Adipocyte (in vitro differentiated cells): ENCODE measurements at regions not wholly inside any gene's neighbourhood (a gene's known extent, or its start where the extent isn't known, plus 50 kb on each side); places are given as distances from the start of the nearest gene placed in this dataset.
"Not testable (repeated sequence)": the region's sequence is repeated elsewhere in the genome, so short reads cannot be mapped to it uniquely, and the experiment has no call there.

Experiments used
- DNase-seq: peaks from one replicate; pipeline ENCODE4 v3.0.0-alpha.2; 2015; ENCODE audit warnings: low read depth
- H3K27me3 ChIP-seq: replicated peaks from 2 replicates; pipeline ENCODE4 v1.7.0; 2013; ENCODE audit warnings: mild to moderate bottlenecking, low read length, moderate library complexity; ENCODE audit not compliant: control insufficient read depth, insufficient read depth
- H3K36me3 ChIP-seq: 2 replicates; pipeline ENCODE4 v1.7.0; 2013; ENCODE audit warnings: low read length, mild to moderate bottlenecking, moderate library complexity; ENCODE audit not compliant: control insufficient read depth, insufficient read depth, severe bottlenecking
- H3K4me1 ChIP-seq: 2 replicates; pipeline ENCODE4 v1.7.0; 2013; ENCODE audit warnings: mild to moderate bottlenecking, low read length, moderate library complexity; ENCODE audit not compliant: control insufficient read depth, insufficient read depth
- H3K4me3 ChIP-seq: 2 replicates; pipeline ENCODE4 v1.7.0; 2013; ENCODE audit warnings: mild to moderate bottlenecking, low read length, moderate library complexity
- H3K9ac ChIP-seq: 2 replicates; pipeline ENCODE4 v1.7.0; 2013; ENCODE audit warnings: mild to moderate bottlenecking, low read length, moderate library complexity
- H3K9me3 ChIP-seq: 2 replicates; pipeline ENCODE4 v1.7.0; 2013; ENCODE audit warnings: mild to moderate bottlenecking, low read length, moderate library complexity; ENCODE audit not compliant: control insufficient read depth

GRCh38 chr13:90498096-90498495, 849.4 kb upstream of the MIR17HG start:
- no peak for DNase-seq
- Histone ChIP-seq H3K9me3 (peaks cover 2% of the 10 kb centered on the region), H3K36me3 (no peaks in the 10 kb centered on the region), H3K4me1 (no peaks in the 10 kb centered on the region), H3K27me3 (no peaks in the 10 kb centered on the region), H3K9ac (no peak overlapping the region), H3K4me3 (no peak overlapping the region)

DNA sequence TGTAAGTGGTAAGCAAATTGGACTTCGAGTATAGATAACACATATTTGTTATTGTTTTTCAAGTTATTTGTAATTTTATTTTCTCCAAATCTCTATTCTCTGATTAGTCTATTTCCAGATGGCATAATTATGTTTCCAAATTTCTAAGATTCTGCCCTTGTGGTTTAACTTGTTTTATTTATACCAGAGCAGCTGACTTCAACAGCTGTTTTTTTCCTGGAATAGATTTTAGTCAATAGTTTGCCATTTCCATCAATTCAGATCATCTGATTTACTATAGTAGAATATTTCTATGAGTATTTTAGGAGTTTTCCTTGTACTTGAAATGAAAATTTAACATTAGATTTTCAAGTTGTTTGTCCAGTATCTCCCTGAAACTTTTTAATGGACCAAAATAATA, 848.7 kb upstream of the MIR17HG start:
- Histone ChIP-seq H3K9ac (no peak overlapping the region), H3K27me3 (no peaks in the 10 kb centered on the region), H3K4me1 (no peaks in the 10 kb centered on the region), H3K9me3 (no peaks in the 10 kb centered on the region), H3K4me3 (no peak overlapping the region), H3K36me3 (no peaks in the 10 kb centered on the region)
- DNase-seq = no peak

DNA sequence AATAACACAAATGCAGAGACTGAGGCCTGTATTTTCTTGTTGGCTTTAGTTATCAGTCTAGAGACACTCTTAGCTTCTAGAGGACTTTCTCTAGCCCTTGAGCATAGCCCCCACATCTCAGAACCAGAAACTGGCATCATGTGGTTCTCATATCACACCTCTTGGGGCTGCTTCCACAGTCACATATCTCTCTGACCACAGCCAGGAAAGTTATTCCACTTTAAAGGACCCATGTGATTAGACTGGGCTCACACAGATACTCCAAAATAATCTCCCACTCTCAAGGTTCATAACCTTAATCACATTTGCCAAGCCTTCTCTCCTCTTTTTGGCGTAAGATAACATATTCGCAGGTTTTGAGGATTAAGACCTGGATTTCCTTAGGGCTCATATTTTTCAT, 846.9 kb upstream of the MIR17HG start:
- DNase-seq = no peak
- H3K4me1 ChIP-seq = no peaks in the 10 kb centered on the region
- no peaks in the 10 kb centered on the region for H3K27me3 ChIP-seq
- no peak overlapping the region for H3K9ac ChIP-seq
- H3K36me3 ChIP-seq = no peaks in the 10 kb centered on the region
- H3K4me3 ChIP-seq = no peak overlapping the region
- H3K9me3 ChIP-seq = no peaks in the 10 kb centered on the region

- Histone ChIP-seq H3K4me3 (no peak overlapping the region), H3K27me3 (no peaks in the 10 kb centered on the region), H3K9me3 (no peaks in the 10 kb centered on the region), H3K9ac (no peak overlapping the region), H3K36me3 (no peaks in the 10 kb centered on the region), H3K4me1 (no peaks in the 10 kb centered on the region)
- no peak for DNase-seq
Observed at GRCh38 chr13:90502153-90502552, 845.3 kb upstream of the MIR17HG start.

- DNase-seq = no peak
- Histone ChIP-seq H3K4me1 (no peaks in the 10 kb centered on the region), H3K27me3 (no peaks in the 10 kb centered on the region), H3K9me3 (no peaks in the 10 kb centered on the region), H3K4me3 (no peak overlapping the region), H3K9ac (no peak overlapping the region), H3K36me3 (no peaks in the 10 kb centered on the region)
Observed at GRCh38 chr13:90502762-90503161, 844.7 kb upstream of the MIR17HG start.

DNA sequence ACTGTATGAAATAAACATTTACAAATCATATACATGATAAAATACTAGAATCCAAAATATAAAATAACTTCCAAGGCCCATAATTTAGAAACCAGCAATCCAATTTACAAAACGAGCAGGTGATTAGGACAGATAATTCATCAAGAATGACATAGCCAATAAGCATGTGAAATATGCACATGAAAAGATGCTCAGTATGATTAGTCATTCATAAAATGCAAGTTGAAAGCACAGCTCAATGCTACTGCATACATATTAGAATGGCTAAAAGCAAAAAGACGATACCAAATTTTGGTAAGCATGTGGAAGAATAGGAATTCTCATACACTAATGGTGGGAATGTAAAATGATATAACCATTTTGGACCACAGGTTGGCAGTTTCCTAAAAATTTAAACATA, 837.2 kb upstream of the MIR17HG start:
- no peaks in the 10 kb centered on the region for H3K4me1 ChIP-seq
- no peaks in the 10 kb centered on the region for H3K9me3 ChIP-seq
- no peak overlapping the region for H3K9ac ChIP-seq
- no peaks in the 10 kb centered on the region for H3K36me3 ChIP-seq
- no peak overlapping the region for H3K4me3 ChIP-seq
- no peaks in the 10 kb centered on the region for H3K27me3 ChIP-seq
- DNase-seq = no peak

DNA sequence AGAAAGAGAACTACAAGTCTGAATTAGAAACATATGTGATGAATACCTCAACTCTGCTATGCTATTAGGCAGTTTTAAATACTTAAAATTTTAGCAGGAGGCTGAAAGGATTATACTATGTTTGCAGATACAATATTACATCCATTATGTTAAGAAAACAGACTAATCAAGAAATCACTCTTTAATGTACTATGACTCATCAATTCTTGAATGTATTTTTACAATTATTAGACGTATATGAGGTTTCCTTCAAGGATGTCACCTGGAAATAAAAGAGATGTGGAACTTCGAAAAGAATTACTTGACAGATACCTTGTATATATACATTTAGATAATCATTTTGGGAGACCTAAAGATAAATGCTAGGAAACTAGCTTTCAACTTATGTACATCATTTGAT, 835.6 kb upstream of the MIR17HG start:
- Histone ChIP-seq H3K4me1 (no peaks in the 10 kb centered on the region), H3K27me3 (no peaks in the 10 kb centered on the region), H3K9me3 (no peaks in the 10 kb centered on the region), H3K36me3 (no peaks in the 10 kb centered on the region), H3K4me3 (no peak overlapping the region), H3K9ac (no peak overlapping the region)
- DNase-seq = no peak

DNA sequence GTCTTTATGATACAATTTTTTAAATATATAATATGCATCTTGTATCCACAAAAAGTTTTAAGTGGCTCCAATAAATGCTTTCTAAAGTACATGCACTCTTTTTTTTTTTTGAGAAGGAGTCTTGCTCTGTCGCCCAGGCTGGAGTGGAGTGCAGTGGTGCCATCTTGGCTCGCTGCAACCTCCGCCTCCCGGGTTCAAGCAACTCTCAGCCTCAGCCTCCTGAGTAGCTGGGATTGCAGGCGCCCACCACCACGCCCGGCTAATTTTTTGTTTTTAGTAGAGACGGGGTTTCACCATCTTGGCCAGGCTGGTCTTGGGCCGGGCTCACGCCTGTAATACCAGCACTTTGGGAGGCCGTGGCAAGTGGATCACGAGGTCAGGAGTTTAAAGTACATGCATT, 832.8 kb upstream of the MIR17HG start:
- not testable (repeated sequence) for H3K4me1 ChIP-seq, H3K36me3 ChIP-seq, DNase-seq, H3K9ac ChIP-seq, H3K4me3 ChIP-seq, H3K9me3 ChIP-seq, H3K27me3 ChIP-seq

- DNase-seq = no peak
- H3K4me3 ChIP-seq = no peak overlapping the region
- H3K4me1 ChIP-seq = no peaks in the 10 kb centered on the region
- H3K9ac ChIP-seq = no peak overlapping the region
- H3K27me3 ChIP-seq = no peaks in the 10 kb centered on the region
- H3K36me3 ChIP-seq = no peaks in the 10 kb centered on the region
- peaks cover 24% of the 10 kb centered on the region for H3K9me3 ChIP-seq
Observed at GRCh38 chr13:90518417-90518816, 829.1 kb upstream of the MIR17HG start.

- Histone ChIP-seq H3K9me3 (peaks cover 24% of the 10 kb centered on the region), H3K36me3 (no peaks in the 10 kb centered on the region), H3K4me1 (no peaks in the 10 kb centered on the region), H3K9ac (no peak overlapping the region), H3K27me3 (no peaks in the 10 kb centered on the region), H3K4me3 (no peak overlapping the region)
- DNase-seq = no peak
Observed at GRCh38 chr13:90519157-90519556, 828.3 kb upstream of the MIR17HG start.

- Histone ChIP-seq H3K9ac (no peak overlapping the region), H3K4me3 (no peak overlapping the region), H3K4me1 (no peaks in the 10 kb centered on the region), H3K9me3 (peaks cover 16% of the 10 kb centered on the region), H3K36me3 (no peaks in the 10 kb centered on the region), H3K27me3 (no peaks in the 10 kb centered on the region)
- DNase-seq = no peak
Observed at GRCh38 chr13:90526711-90527110, 820.8 kb upstream of the MIR17HG start.

DNA sequence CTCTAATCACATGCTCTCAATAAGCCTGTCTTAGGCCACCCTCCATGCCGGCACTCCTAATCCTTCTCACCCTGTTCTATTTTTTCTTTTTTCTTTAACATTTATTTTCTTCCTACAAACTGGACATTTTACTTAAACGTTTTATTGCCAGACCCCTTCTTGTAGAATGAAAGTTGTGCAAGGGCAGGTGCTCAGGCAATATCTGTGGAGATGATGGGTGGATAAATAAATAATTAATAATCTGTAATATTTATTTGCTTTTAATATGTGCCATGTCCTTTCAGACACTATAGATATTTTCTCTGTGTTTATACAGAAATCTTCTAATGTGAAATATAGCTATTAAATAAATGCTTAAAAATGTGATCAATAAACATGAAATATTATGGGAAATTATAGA, 815.7 kb upstream of the MIR17HG start:
- Histone ChIP-seq H3K9me3 (no peaks in the 10 kb centered on the region), H3K9ac (no peak overlapping the region), H3K4me1 (no peaks in the 10 kb centered on the region)

More for the DNA sequence above, 815.7 kb upstream of the MIR17HG start:
- DNase-seq = no peak
- Histone ChIP-seq H3K27me3 (no peaks in the 10 kb centered on the region), H3K4me3 (no peak overlapping the region), H3K36me3 (no peaks in the 10 kb centered on the region)
